ENCODE measurements at regions not wholly inside any gene's neighbourhood (a gene's known extent, or its start where the extent isn't known, plus 50 kb on each side); places are given as distances from the start of the nearest gene placed in this dataset.
"Not testable (repeated sequence)": the region's sequence is repeated elsewhere in the genome, so short reads cannot be mapped to it uniquely, and the experiment has no call there.

DNA sequence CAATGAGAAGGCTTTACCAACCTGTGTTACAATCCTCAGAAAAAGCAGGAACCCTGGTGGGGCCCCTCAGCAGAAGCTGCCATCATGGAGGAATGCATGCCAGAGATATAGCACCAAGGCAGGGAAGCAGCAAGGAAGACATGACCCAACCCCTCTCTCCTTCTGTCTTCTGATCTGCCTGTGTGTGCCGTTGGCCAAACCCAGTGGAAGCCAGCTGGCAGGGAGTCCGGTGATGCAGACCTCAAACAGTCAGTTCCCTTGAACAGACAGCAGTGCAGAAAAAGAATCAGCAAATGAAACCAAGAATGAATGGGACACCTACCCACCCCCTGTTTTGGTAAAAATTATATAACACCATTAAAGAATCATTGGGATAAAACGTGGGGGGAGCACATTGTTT is 234.2 kb downstream of the ZNF608 start:
- DNase-seq (ENCODE audit: low read depth), result no peak

GRCh38 chr5:124511791-124512190 is 234.6 kb downstream of the ZNF608 start:
- DNase-seq (ENCODE audit: low read depth), result no peak

DNA sequence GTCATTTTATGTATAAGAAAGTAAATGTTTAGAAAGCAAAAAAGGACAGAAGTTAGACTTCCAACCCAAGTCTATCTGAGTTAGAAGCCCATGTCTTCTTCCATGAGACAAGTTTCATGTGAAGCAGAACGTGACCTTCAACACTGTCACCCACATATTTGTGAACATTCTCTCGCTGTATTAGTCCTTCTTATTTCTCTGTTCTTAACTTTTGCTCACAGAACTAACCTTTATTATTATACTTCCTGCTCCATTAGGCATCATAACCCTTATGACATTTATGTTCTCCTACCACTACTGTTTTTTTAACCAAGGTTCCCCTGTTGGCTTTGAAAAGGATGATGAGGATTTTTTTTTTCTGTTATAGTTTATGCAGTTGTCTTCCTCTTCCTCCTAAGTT is 238.8 kb downstream of the ZNF608 start:
- no peak for DNase-seq (ENCODE audit: low read depth)

DNA sequence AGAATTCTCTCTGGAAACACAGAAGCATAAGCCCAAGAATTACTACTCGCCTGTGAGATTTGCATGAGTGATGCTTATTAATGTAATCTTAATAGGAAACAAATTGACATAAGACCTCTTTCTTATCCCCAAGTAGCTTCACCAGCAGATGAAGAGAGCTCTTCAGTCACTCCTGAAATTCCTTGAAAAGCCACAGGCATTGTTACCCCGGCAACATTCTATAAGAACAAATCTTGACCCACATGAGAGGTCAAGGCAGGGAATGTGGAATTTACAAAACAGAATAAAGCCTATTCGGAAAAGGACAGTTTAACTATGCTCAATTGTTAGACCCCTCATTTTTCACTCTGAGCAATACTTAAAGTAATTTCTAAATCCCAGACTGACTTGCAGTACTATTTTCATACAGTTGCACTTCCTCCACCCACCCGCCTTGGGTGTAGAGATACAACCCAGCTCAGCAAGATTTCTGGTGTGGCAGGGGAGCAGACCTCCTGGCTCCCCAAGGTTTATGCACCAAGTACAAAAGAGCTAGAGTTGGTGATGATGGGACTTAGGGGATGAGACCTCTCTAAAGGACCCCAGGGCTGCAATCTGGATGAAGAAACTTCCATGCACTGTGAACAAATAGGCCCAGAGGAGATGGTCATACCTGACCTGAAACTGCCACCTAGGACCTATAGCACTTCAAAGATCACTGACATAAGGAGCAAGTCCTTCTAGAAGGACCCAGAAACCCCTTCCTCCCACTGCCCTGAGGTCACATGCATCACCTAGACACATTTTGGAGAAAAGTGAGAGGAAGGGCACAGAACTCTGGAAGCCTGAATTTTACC is 242.1 kb downstream of the ZNF608 start:
- DNase-seq (ENCODE audit: low read depth), result peak; percentile 53

DNA sequence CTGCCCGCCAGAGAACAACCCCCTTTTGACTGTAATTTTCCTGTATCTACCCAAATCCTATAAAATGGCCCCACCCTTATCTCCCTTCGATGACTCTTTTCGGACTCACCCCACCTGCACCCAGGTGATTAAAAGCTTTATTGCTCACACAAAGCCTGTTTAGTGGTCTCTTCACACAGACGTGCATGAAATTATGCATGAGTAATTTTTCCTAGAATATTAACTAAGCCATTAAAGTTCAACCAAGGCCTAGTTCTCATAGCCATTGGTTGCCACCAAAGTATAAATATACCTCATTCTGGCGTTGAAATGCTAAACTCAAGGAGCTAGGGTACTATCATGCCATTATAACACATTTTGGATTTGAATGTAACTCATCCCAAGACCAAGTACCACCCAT is 243.9 kb downstream of the ZNF608 start:
- DNase-seq (ENCODE audit: low read depth), result no peak

- DNase-seq (ENCODE audit: low read depth), result not testable (repeated sequence)
Observed at GRCh38 chr5:124499818-124500217, 246.6 kb downstream of the ZNF608 start.

- not testable (repeated sequence) for DNase-seq (ENCODE audit: low read depth)
Observed at GRCh38 chr5:124496968-124497367, 249.5 kb downstream of the ZNF608 start.

GRCh38 chr5:124494540-124495116 is 251.8 kb downstream of the ZNF608 start:
- no peak for DNase-seq (ENCODE audit: low read depth)

DNA sequence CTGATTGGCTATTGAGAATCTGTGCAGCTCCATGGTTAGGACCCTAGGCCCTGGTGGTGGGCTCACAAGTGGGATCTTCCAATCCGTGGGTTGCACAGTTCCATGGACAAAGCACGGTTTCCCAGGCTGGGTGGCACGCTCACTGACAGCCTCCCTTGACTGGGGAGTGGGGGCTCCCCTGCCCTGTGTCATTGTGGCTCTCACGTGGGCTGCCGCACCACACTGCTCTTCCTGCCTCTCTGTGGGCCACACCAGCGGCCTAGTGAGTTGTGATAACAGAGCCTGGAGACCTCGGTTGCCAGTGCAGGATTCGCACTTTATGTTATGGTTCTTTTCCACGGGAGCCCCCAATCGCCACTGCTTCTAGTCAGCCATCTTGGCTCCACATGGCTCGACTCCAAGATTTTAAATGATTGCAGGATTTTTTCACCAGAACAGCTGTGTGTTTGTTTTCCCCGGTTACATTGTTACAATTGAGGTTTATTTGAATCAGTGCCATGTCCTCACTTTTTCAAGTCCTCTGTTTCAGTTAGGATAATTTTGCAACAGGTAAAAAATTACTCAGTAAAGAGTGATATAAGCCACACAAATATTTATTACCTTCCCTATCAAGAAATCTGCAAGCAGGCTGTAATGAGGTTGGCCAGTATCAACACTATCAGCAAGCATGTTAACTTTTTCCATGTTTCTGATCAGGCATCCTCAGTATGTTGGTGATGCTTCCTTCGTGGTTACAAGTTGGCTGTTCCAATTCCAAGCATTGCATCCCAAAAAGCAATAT is 253.8 kb downstream of the ZNF608 start:
- DNase-seq (ENCODE audit: low read depth), result no peak

- DNase-seq (ENCODE audit: low read depth), result not testable (repeated sequence)
Observed at GRCh38 chr5:124490315-124490714, 256.1 kb downstream of the ZNF608 start.

DNA sequence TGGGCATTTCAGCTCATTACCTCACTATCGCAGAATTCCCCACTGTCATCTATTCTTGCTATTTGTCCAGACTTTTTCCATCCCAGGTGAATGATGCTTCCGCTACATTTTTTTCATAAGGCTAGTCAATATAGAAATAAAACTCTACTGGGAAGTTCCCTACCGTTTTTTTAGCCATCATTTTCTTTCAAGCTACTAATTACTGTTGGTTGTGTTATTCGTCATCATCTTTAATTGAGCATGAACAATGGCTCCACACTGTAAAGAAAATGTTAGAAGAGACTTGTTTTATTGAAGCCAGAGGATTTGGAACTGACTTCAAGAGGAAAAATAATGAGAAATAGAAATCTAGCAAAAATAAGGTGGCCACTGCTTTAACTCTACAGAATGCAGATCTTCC is 265.0 kb downstream of the ZNF608 start:
- DNase-seq (ENCODE audit: low read depth), result no peak

DNA sequence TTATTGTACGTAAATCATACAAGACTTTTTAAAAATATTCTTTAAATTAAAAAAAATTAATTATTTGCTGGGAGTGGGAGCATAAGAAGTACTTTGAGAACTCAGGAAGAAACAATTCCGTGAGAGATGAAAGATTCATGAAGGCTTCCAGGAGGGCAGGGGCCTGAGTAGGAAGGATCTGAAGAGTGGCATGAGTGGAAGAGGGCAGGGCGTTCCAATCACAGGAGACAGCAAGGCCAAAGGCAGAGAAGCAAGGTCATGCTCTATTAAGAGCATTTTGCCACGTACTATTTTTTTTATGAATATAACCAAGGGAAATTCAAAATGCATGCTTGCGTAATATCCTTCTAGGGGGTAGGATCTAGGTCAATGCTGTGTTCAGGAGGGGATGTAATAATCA is 265.5 kb downstream of the ZNF608 start:
- DNase-seq (ENCODE audit: low read depth), result no peak

DNA sequence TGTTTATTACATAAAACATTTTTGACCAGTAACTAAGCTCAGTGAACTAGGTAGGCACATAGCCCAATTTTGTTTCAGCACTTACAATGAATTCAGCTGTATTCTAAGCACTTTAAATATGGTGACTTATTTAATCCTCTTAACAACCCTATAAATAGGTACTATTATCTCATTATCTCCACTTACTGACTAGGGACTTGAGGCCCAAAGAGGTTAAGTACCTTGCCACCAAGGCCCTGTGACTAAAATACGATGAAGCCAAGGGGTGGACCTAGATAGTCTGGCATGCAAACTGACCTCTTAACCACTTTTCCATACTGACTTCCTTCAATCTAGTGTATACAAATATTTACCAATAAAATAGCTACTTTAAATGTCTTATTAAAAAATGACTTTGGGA is 266.4 kb downstream of the ZNF608 start:
- no peak for DNase-seq (ENCODE audit: low read depth)

DNA sequence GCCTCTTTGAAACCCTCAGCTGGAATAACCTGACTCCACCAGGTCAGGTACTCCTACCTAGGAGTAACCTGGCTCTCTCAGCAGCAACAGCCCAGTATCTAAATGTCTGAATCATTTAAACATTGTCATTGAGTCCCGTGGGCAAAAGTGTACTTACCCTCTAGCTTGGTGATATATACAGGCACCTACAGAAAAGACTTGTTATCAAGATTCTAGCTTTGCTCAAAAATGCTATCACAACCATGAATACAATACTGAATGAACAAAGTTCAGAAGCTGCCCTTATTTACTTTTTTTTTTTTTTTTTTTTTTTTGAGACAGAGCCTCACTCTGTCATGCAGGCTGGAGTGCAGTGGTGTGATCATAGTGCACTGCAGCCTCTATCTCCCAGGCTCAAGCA is 268.2 kb downstream of the ZNF608 start:
- no peak for DNase-seq (ENCODE audit: low read depth)

GRCh38 chr5:124477577-124477976 is 268.9 kb downstream of the ZNF608 start:
- DNase-seq (ENCODE audit: low read depth), result no peak

DNA sequence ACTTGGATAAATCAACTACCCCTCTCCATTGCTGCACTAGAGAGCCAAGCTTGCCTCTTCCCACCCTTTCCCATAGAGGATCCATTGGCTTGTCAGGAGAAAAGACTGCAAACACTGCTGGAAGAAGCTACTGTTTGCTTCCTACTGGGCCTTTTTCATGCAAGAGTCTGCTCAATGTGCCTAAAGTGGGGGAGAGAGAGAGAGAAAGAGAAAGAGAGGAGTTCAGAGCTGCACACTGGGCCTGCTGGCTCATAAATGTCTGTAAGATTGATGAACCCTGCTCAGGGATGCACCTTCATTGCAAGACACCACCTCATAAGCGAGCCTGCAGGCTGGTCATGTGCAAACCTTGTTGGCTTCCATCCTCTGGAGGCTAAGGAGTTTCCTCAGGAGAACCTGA is 269.4 kb downstream of the ZNF608 start:
- DNase-seq (ENCODE audit: low read depth), result no peak

DNA sequence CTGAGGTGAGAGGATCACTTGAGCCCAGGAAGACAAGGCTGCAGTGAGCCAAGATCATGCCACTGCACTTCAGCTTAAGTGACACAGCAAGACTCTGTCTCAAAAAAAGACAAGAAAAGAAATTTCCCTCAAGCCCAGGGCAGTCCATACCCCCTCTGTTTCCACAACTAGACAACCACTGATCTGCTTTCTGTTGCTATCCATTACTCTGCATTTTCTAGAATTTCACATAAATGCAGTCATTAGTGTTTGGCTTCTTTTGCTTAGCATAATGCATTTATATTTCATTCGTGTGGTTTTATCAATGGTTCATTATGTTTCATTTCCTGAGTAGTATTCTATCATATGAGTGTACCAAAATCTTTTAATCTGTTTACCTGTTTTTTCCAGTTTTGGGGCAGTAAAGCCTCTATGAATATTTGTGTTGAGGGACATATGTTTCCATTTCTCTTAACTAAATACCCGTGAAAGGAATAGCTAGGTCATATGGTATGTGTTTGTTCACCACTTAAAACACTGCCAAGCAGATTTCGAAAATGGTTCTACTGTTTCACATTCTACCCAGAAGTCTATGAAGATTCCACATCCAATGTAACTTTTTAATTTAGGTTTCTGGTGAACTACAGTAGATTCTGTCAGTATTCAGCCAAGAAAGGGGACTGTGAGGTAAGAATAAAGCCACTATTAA is 271.8 kb downstream of the ZNF608 start:
- DNase-seq (ENCODE audit: low read depth), result no peak

DNA sequence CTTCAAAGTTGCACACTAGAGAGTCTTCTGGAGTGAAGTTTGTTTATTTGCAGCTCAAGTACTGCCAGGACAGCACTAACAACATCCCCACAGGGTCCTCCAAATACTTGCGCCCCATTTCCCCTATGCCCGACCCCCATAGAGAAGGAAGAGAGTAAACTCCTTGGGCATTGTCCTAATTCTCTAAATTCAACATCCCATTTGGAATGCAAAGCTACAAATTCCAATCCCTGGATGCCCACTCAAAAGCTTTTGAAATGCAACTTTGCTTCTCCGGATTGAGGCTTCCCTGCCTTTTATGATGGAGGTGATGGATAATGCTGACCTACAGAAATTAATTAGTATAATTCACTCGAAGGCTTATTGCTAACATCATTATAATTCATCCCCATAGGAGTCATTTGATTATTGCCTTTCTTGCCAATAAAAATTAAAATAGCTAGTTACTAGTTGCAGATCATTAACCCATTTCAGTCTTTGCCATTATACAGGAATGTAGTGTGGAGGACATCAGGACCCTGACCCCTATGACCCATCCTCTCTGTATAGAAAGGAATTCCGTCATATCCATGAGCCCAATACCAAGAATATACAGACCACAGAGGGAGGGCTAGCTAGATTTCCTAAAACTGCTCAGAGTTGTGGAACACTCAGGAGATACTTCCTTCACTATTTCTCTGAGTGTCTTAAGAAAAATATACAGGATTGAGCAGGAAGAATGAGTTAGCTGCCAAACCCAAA is 277.6 kb downstream of the ZNF608 start:
- no peak for DNase-seq (ENCODE audit: low read depth)

- no peak for DNase-seq (ENCODE audit: low read depth)
Observed at GRCh38 chr5:124467745-124468144, 278.7 kb downstream of the ZNF608 start.

GRCh38 chr5:124466011-124466410 is 280.4 kb downstream of the ZNF608 start:
- no peak for DNase-seq (ENCODE audit: low read depth)

DNA sequence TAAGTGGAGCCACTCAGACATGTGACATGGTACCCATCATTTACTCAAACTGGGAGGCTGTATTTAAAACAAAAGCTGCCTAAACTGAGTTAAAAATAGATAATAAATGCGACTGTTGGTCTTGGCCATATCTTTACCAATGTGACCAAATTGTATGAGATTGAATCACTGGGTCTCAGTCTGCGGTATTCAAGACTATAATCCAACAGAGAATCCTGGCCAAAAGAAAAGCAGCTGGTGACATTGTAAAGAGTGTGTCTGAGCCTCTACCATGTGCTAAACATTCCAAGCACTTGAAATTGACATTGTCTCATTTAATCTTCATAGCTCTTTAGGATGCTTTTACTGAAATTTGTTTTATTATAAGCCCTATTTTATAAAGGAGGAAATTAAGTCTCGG is 282.6 kb downstream of the ZNF608 start:
- no peak for DNase-seq (ENCODE audit: low read depth)

GRCh38 chr5:124462751-124463150 is 283.7 kb downstream of the ZNF608 start:
- DNase-seq (ENCODE audit: low read depth), result no peak

Measured in amniotic epithelial cell (primary cell).